ENCODE measurements at regions not wholly inside any gene's neighbourhood (a gene's known extent, or its start where the extent isn't known, plus 50 kb on each side); places are given as distances from the start of the nearest gene placed in this dataset.

GRCh38 chr4:123083646-123084045 lies 161.2 kb upstream of the NUDT6 start:
- Histone ChIP-seq H3K27ac (ENCODE audit: low read depth in 1 of 2, low read length in 2 of 2) (peak overlapping the region in 1 of 2 donors; percentile 52), H3K79me2 (ENCODE audit: insufficient read depth, low read length) (no peaks in the 10 kb centered on the region), H3K4me2 (replicated peaks; ENCODE audit: extremely low read depth, low read length, poor library complexity, severe bottlenecking) (peak overlapping the region; percentile 49), H3K4me3 (replicated peaks in 1 of 3; ENCODE audit: low read depth in 2 of 3, low read length in 3 of 3) (peak overlapping the region; percentile 2 to 39 (median 16)), H2AFZ (ENCODE audit: insufficient read depth, low read depth, low read length, poor library complexity, severe bottlenecking) (no peak overlapping the region), H3K4me1 (ENCODE audit: control insufficient read depth in 1 of 2, insufficient read depth in 2 of 2, low read length in 2 of 2) (peaks cover 19 to 23% of the 10 kb centered on the region in 2 donors), H3K9ac (ENCODE audit: insufficient read depth, low read length, poor library complexity, severe bottlenecking) (peak overlapping the region; percentile 33), H3K27me3 (ENCODE audit: control insufficient read depth in 2 of 2, insufficient read depth in 2 of 2, low read length in 2 of 2) (no peaks in the 10 kb centered on the region), H4K20me1 (ENCODE audit: insufficient read depth, low read length) (no peaks in the 10 kb centered on the region), H3K9me3 (replicated peaks in 1 of 2; ENCODE audit: control insufficient read depth in 1 of 2, insufficient read depth in 1 of 2, low read length in 2 of 2) (no peaks in the 10 kb centered on the region), H3K36me3 (replicated peaks in 1 of 2; ENCODE audit: control insufficient read depth in 1 of 2, insufficient read depth in 2 of 2, low read length in 2 of 2) (no peaks in the 10 kb centered on the region)
- TF ChIP-seq, protein P1, sequence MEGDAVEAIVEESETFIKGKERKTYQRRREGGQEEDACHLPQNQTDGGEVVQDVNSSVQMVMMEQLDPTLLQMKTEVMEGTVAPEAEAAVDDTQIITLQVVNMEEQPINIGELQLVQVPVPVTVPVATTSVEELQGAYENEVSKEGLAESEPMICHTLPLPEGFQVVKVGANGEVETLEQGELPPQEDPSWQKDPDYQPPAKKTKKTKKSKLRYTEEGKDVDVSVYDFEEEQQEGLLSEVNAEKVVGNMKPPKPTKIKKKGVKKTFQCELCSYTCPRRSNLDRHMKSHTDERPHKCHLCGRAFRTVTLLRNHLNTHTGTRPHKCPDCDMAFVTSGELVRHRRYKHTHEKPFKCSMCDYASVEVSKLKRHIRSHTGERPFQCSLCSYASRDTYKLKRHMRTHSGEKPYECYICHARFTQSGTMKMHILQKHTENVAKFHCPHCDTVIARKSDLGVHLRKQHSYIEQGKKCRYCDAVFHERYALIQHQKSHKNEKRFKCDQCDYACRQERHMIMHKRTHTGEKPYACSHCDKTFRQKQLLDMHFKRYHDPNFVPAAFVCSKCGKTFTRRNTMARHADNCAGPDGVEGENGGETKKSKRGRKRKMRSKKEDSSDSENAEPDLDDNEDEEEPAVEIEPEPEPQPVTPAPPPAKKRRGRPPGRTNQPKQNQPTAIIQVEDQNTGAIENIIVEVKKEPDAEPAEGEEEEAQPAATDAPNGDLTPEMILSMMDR (IDR thresholded peaks at IDR 0.05) = no peak
- Mint-ChIP-seq H3K27me3 (ENCODE audit: low read depth in 3 of 3) (peaks cover 0 to 1% (median 0%) of the 10 kb centered on the region in 3 donors), H3K36me3 (peaks cover 5 to 8% of the 10 kb centered on the region in 2 donors), H3K27ac (peak overlapping the region in 4 of 7 donors; percentile 14 to 88 (median 60)), H3K4me3 (peak overlapping the region; percentile 10 to 78), H3K4me1 (peaks cover 31% of the 10 kb centered on the region), H3K9me3 (peaks cover 0 to 5% (median 3%) of the 10 kb centered on the region in 7 donors)
- intact Hi-C loops (cut with micrococcal nuclease) = no loop called here
- WGBS (ENCODE audit: insufficient coverage) = no CpG with 5 or more reads among the region's 3 CpGs
- DNase-seq = peak in 1 of 3 donors; percentile 1

DNA sequence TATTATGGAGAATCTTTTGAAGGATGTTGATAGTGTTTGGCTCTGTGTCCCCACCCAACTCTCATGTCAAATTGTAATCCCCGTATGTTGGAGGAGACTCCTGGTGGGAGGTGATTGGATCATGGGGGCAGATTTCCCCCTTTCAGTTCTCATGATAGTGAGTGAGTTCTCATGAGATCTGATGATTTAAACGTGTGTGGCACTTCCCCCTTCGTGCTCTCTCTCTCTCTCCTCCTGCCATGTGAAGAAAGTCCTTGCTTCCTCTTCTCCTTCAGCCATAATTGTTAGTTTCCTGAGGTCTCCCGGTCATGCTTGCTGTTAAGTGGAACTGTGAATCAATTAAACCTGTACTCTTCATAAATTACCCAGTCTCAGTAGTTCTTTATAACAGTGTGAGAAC lies 166.1 kb upstream of the NUDT6 start:
- Histone ChIP-seq H3K79me2 (ENCODE audit: insufficient read depth, low read length) (no peaks in the 10 kb centered on the region), H3K27me3 (ENCODE audit: control insufficient read depth in 2 of 2, insufficient read depth in 2 of 2, low read length in 2 of 2) (no peaks in the 10 kb centered on the region), H3K4me1 (ENCODE audit: control insufficient read depth in 1 of 2, insufficient read depth in 2 of 2, low read length in 2 of 2) (peaks cover 19 to 25% of the 10 kb centered on the region in 2 donors), H3K4me2 (replicated peaks; ENCODE audit: extremely low read depth, low read length, poor library complexity, severe bottlenecking) (peak overlapping the region; percentile 14), H4K20me1 (ENCODE audit: insufficient read depth, low read length) (no peaks in the 10 kb centered on the region), H3K9me3 (replicated peaks in 1 of 2; ENCODE audit: control insufficient read depth in 1 of 2, insufficient read depth in 1 of 2, low read length in 2 of 2) (peaks cover 3 to 4% of the 10 kb centered on the region in 2 donors), H3K27ac (ENCODE audit: low read depth in 1 of 2, low read length in 2 of 2) (peak overlapping the region in 1 of 2 donors; percentile 65), H2AFZ (ENCODE audit: insufficient read depth, low read depth, low read length, poor library complexity, severe bottlenecking) (no peak overlapping the region), H3K36me3 (replicated peaks in 1 of 2; ENCODE audit: control insufficient read depth in 1 of 2, insufficient read depth in 2 of 2, low read length in 2 of 2) (peaks cover 0 to 12% of the 10 kb centered on the region in 2 donors), H3K9ac (ENCODE audit: insufficient read depth, low read length, poor library complexity, severe bottlenecking) (no peak overlapping the region), H3K4me3 (replicated peaks in 1 of 3; ENCODE audit: low read depth in 2 of 3, low read length in 3 of 3) (no peak overlapping the region)
- peaks cover 0 to 1% (median 0%) of the 10 kb centered on the region in 3 donors for H3K27me3 Mint-ChIP-seq (ENCODE audit: low read depth in 3 of 3)
- peak overlapping the region in 1 of 2 donors; percentile 13 for H3K4me3 Mint-ChIP-seq
- intact Hi-C loops (cut with micrococcal nuclease) = no loop called here
- peaks cover 0 to 11% (median 6%) of the 10 kb centered on the region in 7 donors for H3K9me3 Mint-ChIP-seq
- peak; percentile 26 to 65 (median 37) for DNase-seq
- H3K4me1 Mint-ChIP-seq = peaks cover 30% of the 10 kb centered on the region
- no CpG with 5 or more reads among the region's 4 CpGs for WGBS (ENCODE audit: insufficient coverage)
- TF ChIP-seq, protein P1 (IDR thresholded peaks at IDR 0.05) = no peak
- peaks cover 10 to 14% of the 10 kb centered on the region in 2 donors for H3K36me3 Mint-ChIP-seq
- peak overlapping the region in 6 of 7 donors; percentile 14 to 76 (median 42) for H3K27ac Mint-ChIP-seq
